H9 (cell line): ENCODE measurements at regions not wholly inside any gene's neighbourhood (a gene's known extent, or its start where the extent isn't known, plus 50 kb on each side); places are given as distances from the start of the nearest gene placed in this dataset.
"Not testable (repeated sequence)": the region's sequence is repeated elsewhere in the genome, so short reads cannot be mapped to it uniquely, and the experiment has no call there.

Experiments used
- DNase-seq: peaks from one replicate; pipeline ENCODE4 v3.0.0-alpha.2; 2017
- H2AFZ ChIP-seq: one replicate; pipeline ENCODE4 v1.6.1; 2013; ENCODE audit warnings: mild to moderate bottlenecking, low read length, control low read depth, moderate library complexity
- H2AK5ac ChIP-seq: 2 replicates; pipeline ENCODE4 v1.6.1; 2013; ENCODE audit warnings: low read length, control low read depth, mixed read lengths; ENCODE audit not compliant: insufficient read length
- H2BK120ac ChIP-seq: one replicate; pipeline ENCODE4 v1.6.1; 2013; ENCODE audit warnings: low read depth, mild to moderate bottlenecking, low read length, control low read depth, inconsistent platforms; ENCODE audit not compliant: poor library complexity, severe bottlenecking
- H2BK12ac ChIP-seq: 2 replicates; pipeline ENCODE4 v1.6.1; 2013; ENCODE audit warnings: low read length, control low read depth, mixed read lengths, low read depth; ENCODE audit not compliant: insufficient read length
- H2BK15ac ChIP-seq: 2 replicates; pipeline ENCODE4 v1.6.1; 2013; ENCODE audit warnings: low read depth, low read length, control low read depth
- H2BK20ac ChIP-seq: one replicate; pipeline ENCODE4 v1.6.1; 2013; ENCODE audit warnings: low read depth, mild to moderate bottlenecking, low read length, control low read depth, inconsistent platforms; ENCODE audit not compliant: poor library complexity, severe bottlenecking
- H2BK5ac ChIP-seq: 2 replicates; pipeline ENCODE4 v1.6.1; 2013; ENCODE audit warnings: low read length, control low read depth, mixed read lengths; ENCODE audit not compliant: insufficient read length
- H3K14ac ChIP-seq: 2 replicates; pipeline ENCODE4 v1.6.1; 2013; ENCODE audit warnings: low read length, control low read depth; ENCODE audit not compliant: insufficient read depth
- H3K18ac ChIP-seq: 2 replicates; pipeline ENCODE4 v1.6.1; 2013; ENCODE audit warnings: low read depth, mild to moderate bottlenecking, mixed read lengths, low read length, control low read depth; ENCODE audit not compliant: insufficient read length
- H3K23ac ChIP-seq: 2 replicates; pipeline ENCODE4 v1.6.1; 2013; ENCODE audit warnings: low read length, control low read depth, mixed read lengths, low read depth; ENCODE audit not compliant: insufficient read length
- H3K23me2 ChIP-seq: 2 replicates; pipeline ENCODE4 v1.6.1; 2013; ENCODE audit warnings: low read depth, mild to moderate bottlenecking, mixed read lengths, low read length, control low read depth; ENCODE audit not compliant: insufficient read length, poor library complexity, severe bottlenecking
- H3K27ac ChIP-seq: 2 replicates; pipeline ENCODE4 v1.5.1; 2013; ENCODE audit warnings: low read length, control low read depth, mixed read lengths, low read depth; ENCODE audit not compliant: insufficient read length
- H3K27me3 ChIP-seq: 2 replicates; pipeline ENCODE4 v1.6.1; 2013; ENCODE audit warnings: low read length, control low read depth, inconsistent platforms; ENCODE audit not compliant: insufficient read depth
- H3K4ac ChIP-seq: 2 replicates; pipeline ENCODE4 v1.6.1; 2013; ENCODE audit warnings: low read depth, mild to moderate bottlenecking, control low read depth, inconsistent platforms, low read length, moderate library complexity
- H3K4me1 ChIP-seq: 2 replicates; pipeline ENCODE4 v1.6.1; 2013; ENCODE audit warnings: low read length, control low read depth, inconsistent platforms; ENCODE audit not compliant: insufficient read depth
- H3K4me2 ChIP-seq: 2 replicates; pipeline ENCODE4 v1.6.1; 2013; ENCODE audit warnings: low read length, control low read depth, mixed read lengths; ENCODE audit not compliant: insufficient read length, insufficient read depth
- H3K56ac ChIP-seq: 2 replicates; pipeline ENCODE4 v1.6.1; 2013; ENCODE audit warnings: low read depth, mild to moderate bottlenecking, mixed read lengths, low read length, control low read depth; ENCODE audit not compliant: insufficient read length
- H3K79me1 ChIP-seq: 2 replicates; pipeline ENCODE4 v1.6.1; 2013; ENCODE audit warnings: low read depth, mild to moderate bottlenecking, moderate library complexity, low read length, control low read depth, inconsistent platforms; ENCODE audit not compliant: insufficient read depth, poor library complexity, severe bottlenecking
- H3K79me2 ChIP-seq: 2 replicates; pipeline ENCODE4 v1.6.1; 2013; ENCODE audit warnings: low read length, control low read depth, inconsistent platforms; ENCODE audit not compliant: insufficient read depth
- H3K9ac ChIP-seq: 2 replicates; pipeline ENCODE4 v1.6.1; 2013; ENCODE audit warnings: low read length, control low read depth, mixed read lengths; ENCODE audit not compliant: insufficient read length; ENCODE audit errors: extremely low read depth
- H3K9me3 ChIP-seq: one replicate; pipeline ENCODE4 v1.6.1; 2013; ENCODE audit warnings: low read depth, low read length, inconsistent platforms; ENCODE audit not compliant: control insufficient read depth
- H3T11ph ChIP-seq: one replicate; pipeline ENCODE4 v1.6.1; 2013; ENCODE audit warnings: mild to moderate bottlenecking, low read length, control low read depth, inconsistent platforms
- H4K20me1 ChIP-seq: one replicate; pipeline ENCODE4 v1.6.1; 2013; ENCODE audit not compliant: control insufficient read depth, insufficient read length, insufficient read depth
- H4K5ac ChIP-seq: 2 replicates; pipeline ENCODE4 v1.6.1; 2013; ENCODE audit warnings: low read depth, mild to moderate bottlenecking, mixed read lengths, low read length, control low read depth; ENCODE audit not compliant: insufficient read length
- H4K8ac ChIP-seq: replicated peaks from 2 replicates; pipeline ENCODE4 v1.6.1; 2013; ENCODE audit warnings: low read length, control low read depth, mixed read lengths, low read depth; ENCODE audit not compliant: insufficient read length
- H4K91ac ChIP-seq: 2 replicates; pipeline ENCODE4 v1.6.1; 2013; ENCODE audit warnings: low read depth, mild to moderate bottlenecking, moderate library complexity, mixed read lengths, low read length, control low read depth; ENCODE audit not compliant: insufficient read length
- H3K27ac Mint-ChIP-seq, 3 experiments: 2 replicates in 2 of 3; 3 replicates in 1 of 3; pipeline ENCODE4 v1.8.0; 2020 to 2021; ENCODE audit warnings: mixed read lengths in 3 of 3, mild to moderate bottlenecking in 1 of 3, moderate library complexity in 1 of 3
- H3K27me3 Mint-ChIP-seq: 2 replicates; pipeline ENCODE4 v1.8.0; 2021; ENCODE audit warnings: low read depth, mild to moderate bottlenecking, moderate library complexity, mixed read lengths
- H3K36me3 Mint-ChIP-seq, 3 experiments: 2 replicates in 2 of 3; 3 replicates in 1 of 3; pipeline ENCODE4 v1.8.0; 2020 to 2021; ENCODE audit warnings: low read depth in 3 of 3, mixed read lengths in 3 of 3; ENCODE audit not compliant: insufficient read depth in 1 of 3
- H3K4me1 Mint-ChIP-seq, 2 experiments: 2 replicates each; pipeline ENCODE4 v1.8.0; 2020; ENCODE audit warnings: mixed read lengths in 2 of 2
- H3K4me3 Mint-ChIP-seq, 2 experiments: 2 replicates in 1 of 2; 3 replicates in 1 of 2; pipeline ENCODE4 v1.8.0; 2020 to 2021; ENCODE audit warnings: mild to moderate bottlenecking in 2 of 2, mixed read lengths in 2 of 2, moderate library complexity in 1 of 2
- H3K9me3 Mint-ChIP-seq, 2 experiments: 2 replicates in 1 of 2; 3 replicates in 1 of 2; pipeline ENCODE4 v1.8.0; 2020; ENCODE audit warnings: mild to moderate bottlenecking in 2 of 2, mixed read lengths in 2 of 2, moderate library complexity in 1 of 2
- WGBS: extraction: QIAGEN DNeasy Blood & Tissue Kit; methylation state at CpG from one replicate; pipeline ENCODE4 v1.1.7; 2013; ENCODE audit warnings: missing lambda C conversion rate, low lambda C conversion rate, mixed read lengths; ENCODE audit not compliant: insufficient read length; ENCODE audit errors: extremely low coverage; 5-methylcytosine and 5-hydroxymethylcytosine counted together
- TF ChIP-seq, protein P1 (sequence below): fragments of 200-600 bp; sonication (generic); conservative IDR thresholded peaks from 3 replicates; pipeline ENCODE4 v1.8.0; 2021; ENCODE audit warnings: antibody characterized with exemption, mild to moderate bottlenecking

DNA sequence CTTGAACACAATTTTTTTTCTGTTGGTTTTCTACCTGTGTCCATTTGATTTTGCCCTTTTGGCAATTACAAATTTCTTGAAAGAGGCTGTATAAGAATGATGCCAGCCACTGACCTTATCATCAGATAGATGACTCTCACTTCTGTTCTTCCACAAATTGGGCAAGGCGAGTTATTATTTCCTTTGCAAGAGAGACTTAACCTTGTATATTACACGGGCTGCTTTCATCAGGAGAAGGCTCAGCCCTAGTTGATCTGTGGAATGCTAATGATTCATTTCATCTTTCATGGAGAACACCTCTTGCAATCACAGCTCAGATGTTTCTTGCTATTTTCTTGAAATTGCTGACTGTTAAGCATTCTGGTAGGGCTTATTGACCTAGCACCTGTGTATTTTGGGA, 1155.4 kb downstream of the STIM2 start:
- H3K4me3 Mint-ChIP-seq = no peak overlapping the region
- no peaks in the 10 kb centered on the region for H3K4me1 Mint-ChIP-seq
- no peak overlapping the region for H3K27ac ChIP-seq

DNA sequence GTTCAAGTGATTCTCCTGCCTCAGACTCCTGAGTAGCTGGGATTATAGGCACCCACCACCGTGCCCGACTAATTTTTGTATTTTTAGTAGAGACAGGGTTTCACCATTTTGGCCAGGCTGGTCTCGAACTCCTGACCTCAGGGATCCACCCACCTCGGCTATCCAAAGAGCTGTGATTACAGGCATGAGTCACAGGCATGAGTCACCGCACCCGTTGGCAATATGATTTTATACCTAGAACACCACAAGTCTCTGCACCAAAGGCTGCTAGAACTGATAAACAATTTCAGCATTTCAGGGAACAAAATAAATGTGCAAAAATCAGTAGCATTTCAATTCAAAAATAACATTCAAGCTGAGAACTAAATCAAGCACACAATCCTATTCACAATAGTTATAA, 1177.6 kb downstream of the STIM2 start:
- not testable (repeated sequence) for H3K56ac ChIP-seq, H4K20me1 ChIP-seq, H3K27me3 Mint-ChIP-seq, H2BK120ac ChIP-seq, H3K23ac ChIP-seq, H3K9ac ChIP-seq, H3K9me3 ChIP-seq, H2BK5ac ChIP-seq, H3K9me3 Mint-ChIP-seq, H4K8ac ChIP-seq, H2BK15ac ChIP-seq, H3T11ph ChIP-seq, H3K27me3 ChIP-seq, H2BK12ac ChIP-seq, H2AFZ ChIP-seq, H3K79me1 ChIP-seq, H3K4me2 ChIP-seq, H3K14ac ChIP-seq, DNase-seq, H3K4me3 Mint-ChIP-seq, H3K36me3 Mint-ChIP-seq, H3K18ac ChIP-seq, H3K4ac ChIP-seq, H4K5ac ChIP-seq, H3K23me2 ChIP-seq, H2BK20ac ChIP-seq, H4K91ac ChIP-seq, H3K27ac ChIP-seq, H3K79me2 ChIP-seq, H3K4me1 ChIP-seq, H3K4me1 Mint-ChIP-seq, H2AK5ac ChIP-seq
- H3K27ac Mint-ChIP-seq = peak overlapping the region in 1 of 3 experiments; percentile 14; a peak in 1 of 7 replicates
- no CpG with 5 or more reads among the region's 6 CpGs for WGBS

More for the DNA sequence above, 1155.4 kb downstream of the STIM2 start:
- H3K14ac ChIP-seq = no peak overlapping the region
- no peak overlapping the region for H2AK5ac ChIP-seq
- no peaks in the 10 kb centered on the region for H3K27me3 ChIP-seq
- H3K9ac ChIP-seq = no peak overlapping the region
- H3K18ac ChIP-seq = no peak overlapping the region
- TF ChIP-seq, protein P1, sequence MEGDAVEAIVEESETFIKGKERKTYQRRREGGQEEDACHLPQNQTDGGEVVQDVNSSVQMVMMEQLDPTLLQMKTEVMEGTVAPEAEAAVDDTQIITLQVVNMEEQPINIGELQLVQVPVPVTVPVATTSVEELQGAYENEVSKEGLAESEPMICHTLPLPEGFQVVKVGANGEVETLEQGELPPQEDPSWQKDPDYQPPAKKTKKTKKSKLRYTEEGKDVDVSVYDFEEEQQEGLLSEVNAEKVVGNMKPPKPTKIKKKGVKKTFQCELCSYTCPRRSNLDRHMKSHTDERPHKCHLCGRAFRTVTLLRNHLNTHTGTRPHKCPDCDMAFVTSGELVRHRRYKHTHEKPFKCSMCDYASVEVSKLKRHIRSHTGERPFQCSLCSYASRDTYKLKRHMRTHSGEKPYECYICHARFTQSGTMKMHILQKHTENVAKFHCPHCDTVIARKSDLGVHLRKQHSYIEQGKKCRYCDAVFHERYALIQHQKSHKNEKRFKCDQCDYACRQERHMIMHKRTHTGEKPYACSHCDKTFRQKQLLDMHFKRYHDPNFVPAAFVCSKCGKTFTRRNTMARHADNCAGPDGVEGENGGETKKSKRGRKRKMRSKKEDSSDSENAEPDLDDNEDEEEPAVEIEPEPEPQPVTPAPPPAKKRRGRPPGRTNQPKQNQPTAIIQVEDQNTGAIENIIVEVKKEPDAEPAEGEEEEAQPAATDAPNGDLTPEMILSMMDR = no peak
- no peak overlapping the region for H2BK20ac ChIP-seq
- H3K23me2 ChIP-seq = no peaks in the 10 kb centered on the region
- no peak overlapping the region for H3T11ph ChIP-seq
- H2AFZ ChIP-seq = no peak overlapping the region
- H3K36me3 Mint-ChIP-seq = peaks cover 0 to 6% (median 3%) of the 10 kb centered on the region in 3 experiments; a peak in 4 of 7 replicates
- H2BK120ac ChIP-seq = no peak overlapping the region
- no peak overlapping the region for H2BK5ac ChIP-seq
- H2BK15ac ChIP-seq = no peak overlapping the region
- H3K9me3 ChIP-seq = peaks cover 17% of the 10 kb centered on the region
- no peak for DNase-seq
- H3K23ac ChIP-seq = no peak overlapping the region
- H4K20me1 ChIP-seq = no peaks in the 10 kb centered on the region
- no peak overlapping the region for H3K4ac ChIP-seq
- H3K27me3 Mint-ChIP-seq = no peaks in the 10 kb centered on the region
- H3K4me1 ChIP-seq = no peaks in the 10 kb centered on the region
- no peak overlapping the region for H4K5ac ChIP-seq
- no CpG with 5 or more reads among the region's 2 CpGs for WGBS
- H4K91ac ChIP-seq = no peak overlapping the region
- no peak overlapping the region for H3K56ac ChIP-seq
- H3K79me1 ChIP-seq = no peaks in the 10 kb centered on the region
- H3K4me2 ChIP-seq = no peak overlapping the region
- no peak overlapping the region for H4K8ac ChIP-seq
- H2BK12ac ChIP-seq = no peak overlapping the region
- no peaks in the 10 kb centered on the region for H3K79me2 ChIP-seq
- no peak overlapping the region for H3K27ac Mint-ChIP-seq
- peaks cover 7 to 16% of the 10 kb centered on the region in 2 experiments; a peak in 4 of 5 replicates for H3K9me3 Mint-ChIP-seq
